ENCODE measurements at regions not wholly inside any gene's neighbourhood (a gene's known extent, or its start where the extent isn't known, plus 50 kb on each side); places are given as distances from the start of the nearest gene placed in this dataset.

DNA sequence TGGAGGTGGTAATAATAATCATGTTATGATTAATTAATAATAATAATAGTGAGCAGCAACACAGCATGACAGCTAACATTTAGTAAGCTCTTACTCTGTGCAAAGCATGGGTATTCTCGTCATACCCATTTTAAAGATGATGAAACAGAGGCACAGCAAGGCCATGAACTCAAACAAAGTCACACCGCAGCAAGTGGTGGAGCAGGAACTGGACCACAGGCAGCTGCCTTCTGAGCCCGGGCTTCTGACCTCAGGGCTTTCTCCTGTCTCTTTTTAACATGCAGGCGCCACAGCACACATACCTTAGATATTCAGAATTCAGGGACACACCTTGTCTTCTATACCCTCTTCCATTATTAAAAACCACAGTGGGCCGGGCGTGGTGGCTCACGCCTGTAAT is 50.7 kb upstream of the SPATA12 start:
- H3K4me3 Mint-ChIP-seq, result no peak overlapping the region
- H3K27ac Mint-ChIP-seq, result no peak overlapping the region
- no peaks in the 10 kb centered on the region for H3K36me3 Mint-ChIP-seq (ENCODE audit: low read depth)
- DNase-seq, result no peak
- H3K27me3 Mint-ChIP-seq, result peaks cover 3% of the 10 kb centered on the region
- POLR2A ChIA-PET, result no interaction called here
- CTCF ChIA-PET, result interaction anchor here (0.6 to 1.1 kb wide), 2 partner anchors 14 to 210 kb away, joined by 3 read pairs; no protein-coding TSS in a partner anchor
- peaks cover 10% of the 10 kb centered on the region for H3K4me1 Mint-ChIP-seq
- H3K9me3 Mint-ChIP-seq, result no peaks in the 10 kb centered on the region

DNA sequence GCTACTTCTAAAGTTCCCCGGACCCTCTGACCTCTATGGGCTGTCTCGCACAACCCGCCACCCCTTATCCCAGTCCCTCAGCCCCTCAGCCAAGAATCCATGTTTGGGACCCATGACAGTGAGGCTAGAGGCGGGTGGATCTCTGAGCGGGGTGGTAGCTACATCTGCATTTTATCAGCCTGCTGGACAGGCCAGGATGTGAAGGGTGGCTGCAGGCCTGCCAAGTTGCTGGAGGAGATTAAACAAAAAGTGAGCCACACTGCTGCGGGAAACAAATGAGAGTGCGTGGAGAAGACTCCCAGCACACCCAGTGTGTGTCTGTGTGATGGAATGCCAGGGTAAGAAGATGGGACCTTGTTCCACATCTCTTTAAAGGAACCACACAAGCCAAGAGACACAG is 51.1 kb upstream of the SPATA12 start:
- no peak for DNase-seq
- Mint-ChIP-seq H3K9me3 (no peaks in the 10 kb centered on the region), H3K36me3 (ENCODE audit: low read depth) (no peaks in the 10 kb centered on the region), H3K4me3 (no peak overlapping the region), H3K4me1 (peaks cover 10% of the 10 kb centered on the region), H3K27ac (no peak overlapping the region), H3K27me3 (peaks cover 3% of the 10 kb centered on the region)
- ChIA-PET CTCF (interaction anchor here (0.6 to 1.9 kb wide), 2 partner anchors 13 to 20 kb away, joined by 3 to 6 read pairs; no protein-coding TSS in a partner anchor), POLR2A (no interaction called here)

DNA sequence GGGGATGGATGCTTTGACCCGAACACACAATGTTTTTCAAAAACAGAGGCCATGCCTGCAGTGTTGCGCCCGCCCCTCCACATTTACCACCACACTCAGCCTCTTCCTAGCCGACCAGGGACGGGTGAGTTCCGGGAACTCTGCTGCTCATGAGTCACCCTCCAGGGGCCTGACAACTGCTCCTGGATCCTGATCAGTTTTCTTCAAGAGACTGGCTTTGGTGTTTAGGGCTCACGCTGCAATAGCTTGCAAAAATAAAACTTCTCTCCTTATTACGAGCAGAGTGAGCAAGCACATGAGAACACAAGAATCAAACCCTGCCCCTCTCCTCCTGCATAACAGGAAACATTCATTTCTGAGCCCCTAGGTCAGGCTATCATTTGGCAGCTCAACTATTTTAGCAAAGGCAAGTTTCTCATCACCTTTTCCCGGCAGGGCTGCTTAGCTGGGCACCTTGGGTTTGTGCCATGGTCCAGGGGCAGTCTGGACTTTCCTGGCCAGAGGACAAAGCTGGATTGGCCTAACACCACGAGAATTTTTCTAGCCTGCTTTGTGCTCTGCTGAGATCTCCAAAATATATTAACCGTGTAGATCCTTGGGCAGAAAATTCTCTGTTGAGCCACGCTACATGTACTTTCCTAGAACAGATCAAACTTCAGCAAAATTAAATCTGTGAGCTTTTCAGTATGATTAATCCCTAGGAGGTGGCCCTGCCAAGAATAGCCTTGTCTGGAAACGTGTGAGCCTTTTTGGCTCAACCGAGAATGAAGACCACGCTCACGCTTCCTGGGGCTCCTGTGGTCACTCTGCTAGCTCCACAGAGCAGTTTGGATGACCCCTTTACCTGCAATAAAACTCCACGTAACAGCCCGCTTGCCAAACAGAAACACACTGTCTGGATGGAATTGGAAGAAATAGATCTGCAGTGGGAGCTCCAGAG is 52.7 kb upstream of the SPATA12 start:
- ChIA-PET CTCF (interaction anchor here (0.8 to 1.9 kb wide), 2 partner anchors 16 to 19 kb away, joined by 3 to 6 read pairs; no protein-coding TSS in a partner anchor), POLR2A (interaction anchor here (0.9 kb wide), 1 partner anchor 9 kb away, joined by 4 read pairs; no protein-coding TSS in a partner anchor)
- no peak for DNase-seq
- peaks cover 10% of the 10 kb centered on the region for H3K4me1 Mint-ChIP-seq
- no peak overlapping the region for H3K27ac Mint-ChIP-seq
- no peaks in the 10 kb centered on the region for H3K9me3 Mint-ChIP-seq
- H3K4me3 Mint-ChIP-seq, result no peak overlapping the region
- H3K27me3 Mint-ChIP-seq, result peaks cover 3% of the 10 kb centered on the region
- H3K36me3 Mint-ChIP-seq (ENCODE audit: low read depth), result no peaks in the 10 kb centered on the region

DNA sequence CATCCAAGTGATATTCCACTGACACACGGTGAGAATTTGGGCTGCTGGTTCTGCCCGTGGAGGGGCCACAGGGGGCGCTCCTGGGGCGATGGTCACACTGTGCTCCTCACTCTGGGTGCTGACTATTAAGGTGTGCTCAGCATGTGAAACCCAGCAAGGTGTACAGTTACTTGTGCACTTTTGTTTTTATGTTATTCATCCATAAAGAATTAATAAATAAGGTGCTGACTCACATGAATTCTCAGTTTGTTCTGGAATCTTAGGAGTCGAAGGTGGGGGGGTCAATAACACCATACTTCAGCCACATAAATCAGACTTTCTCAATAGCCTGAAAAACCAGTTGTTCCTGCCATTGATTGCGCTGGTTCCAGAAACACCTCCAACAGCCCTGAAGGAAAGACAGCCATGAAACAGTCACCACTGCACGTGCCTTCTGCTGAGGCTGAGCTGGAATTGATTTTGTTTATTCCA is 53.5 kb upstream of the SPATA12 start:
- H3K4me1 Mint-ChIP-seq, result peaks cover 10% of the 10 kb centered on the region
- H3K27me3 Mint-ChIP-seq, result peaks cover 3% of the 10 kb centered on the region
- no peaks in the 10 kb centered on the region for H3K36me3 Mint-ChIP-seq (ENCODE audit: low read depth)
- no peaks in the 10 kb centered on the region for H3K9me3 Mint-ChIP-seq
- POLR2A ChIA-PET, result no interaction called here
- no peak for DNase-seq
- H3K27ac Mint-ChIP-seq, result no peak overlapping the region
- CTCF ChIA-PET, result no interaction called here
- H3K4me3 Mint-ChIP-seq, result no peak overlapping the region

DNA sequence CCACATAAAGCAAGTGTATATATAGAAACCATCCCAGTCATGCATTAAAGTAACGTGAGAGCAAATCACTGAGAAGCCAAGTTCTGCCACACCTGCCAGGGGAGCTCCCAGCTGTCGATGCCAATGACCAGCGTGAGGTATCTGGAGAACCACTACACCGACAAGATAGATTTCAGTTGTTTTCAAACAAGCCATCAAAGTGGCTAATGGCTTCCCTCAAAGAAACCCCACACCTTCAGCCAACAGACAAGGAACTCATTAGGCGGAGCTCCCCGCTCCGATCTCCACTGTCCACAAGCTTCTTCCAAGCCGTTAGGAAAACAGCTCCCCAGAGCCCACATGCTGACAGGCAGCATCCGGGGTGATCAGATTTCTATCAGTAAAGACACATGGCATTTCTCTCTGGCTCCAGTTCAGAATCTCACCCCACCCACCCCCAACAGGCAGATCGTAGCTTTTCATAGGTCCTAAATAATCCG is 54.2 kb upstream of the SPATA12 start:
- peaks cover 10% of the 10 kb centered on the region for H3K4me1 Mint-ChIP-seq
- peaks cover 3% of the 10 kb centered on the region for H3K27me3 Mint-ChIP-seq
- CTCF ChIA-PET, result interaction anchor here (1.1 to 2.6 kb wide), 2 partner anchors 10 to 20 kb away, joined by 4 to 17 read pairs; no protein-coding TSS in a partner anchor
- POLR2A ChIA-PET, result no interaction called here
- no peaks in the 10 kb centered on the region for H3K36me3 Mint-ChIP-seq (ENCODE audit: low read depth)
- no peak for DNase-seq
- no peak overlapping the region for H3K4me3 Mint-ChIP-seq
- no peak overlapping the region for H3K27ac Mint-ChIP-seq
- H3K9me3 Mint-ChIP-seq, result no peaks in the 10 kb centered on the region

DNA sequence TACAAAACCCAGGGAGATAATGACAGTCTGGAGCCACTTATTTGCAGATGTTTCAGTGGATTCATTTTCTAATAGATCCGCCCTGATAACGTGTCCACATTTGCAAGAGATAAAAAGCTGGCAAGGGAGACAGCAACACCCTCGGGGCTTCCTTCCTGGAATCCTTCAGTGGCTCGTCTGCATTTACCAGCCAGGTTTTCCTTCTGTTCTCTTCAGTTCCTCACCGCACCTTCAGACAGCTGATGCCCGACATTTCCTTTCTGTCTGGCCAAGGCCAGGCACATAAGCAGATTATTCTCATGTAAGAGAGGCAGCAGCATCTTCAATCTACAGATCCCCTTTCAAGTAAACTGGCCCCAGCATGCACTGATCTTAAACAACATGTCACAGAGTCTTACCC is 56.2 kb upstream of the SPATA12 start:
- Mint-ChIP-seq H3K27me3 (peaks cover 5% of the 10 kb centered on the region), H3K9me3 (no peaks in the 10 kb centered on the region), H3K27ac (no peak overlapping the region), H3K36me3 (ENCODE audit: low read depth) (no peaks in the 10 kb centered on the region), H3K4me1 (peaks cover 10% of the 10 kb centered on the region), H3K4me3 (no peak overlapping the region)
- POLR2A ChIA-PET, result no interaction called here
- CTCF ChIA-PET, result interaction anchor here (1.1 to 2.6 kb wide), 3 partner anchors 8 to 15 kb away, joined by 3 to 17 read pairs (median 3); no protein-coding TSS in a partner anchor
- DNase-seq, result no peak

DNA sequence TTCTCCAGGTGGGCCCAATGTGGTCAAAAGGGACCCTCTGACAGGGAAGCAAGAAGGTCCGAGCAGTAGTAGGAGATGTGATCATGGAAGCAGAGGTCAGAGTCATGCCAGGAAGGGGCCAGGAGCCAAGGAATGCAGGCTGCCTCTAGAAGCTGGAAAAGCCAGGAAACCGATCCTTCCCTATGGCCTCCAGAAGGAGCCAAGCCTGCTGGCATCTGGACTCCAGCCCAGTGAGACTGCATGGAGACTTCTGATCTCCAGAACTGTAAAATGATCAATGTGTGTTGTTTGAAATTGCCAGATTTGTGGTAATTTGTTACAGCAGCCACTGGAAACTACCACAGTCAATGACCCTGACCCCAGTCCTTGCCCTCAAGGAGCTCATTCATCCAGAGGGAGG is 56.8 kb upstream of the SPATA12 start:
- ChIA-PET CTCF (interaction anchor here (2.6 kb wide), 1 partner anchor 8 kb away, joined by 17 read pairs; no protein-coding TSS in a partner anchor), POLR2A (no interaction called here)
- no peak for DNase-seq
- Mint-ChIP-seq H3K4me1 (peaks cover 10% of the 10 kb centered on the region), H3K27ac (no peak overlapping the region), H3K4me3 (no peak overlapping the region), H3K27me3 (peaks cover 5% of the 10 kb centered on the region), H3K36me3 (ENCODE audit: low read depth) (no peaks in the 10 kb centered on the region), H3K9me3 (no peaks in the 10 kb centered on the region)

DNA sequence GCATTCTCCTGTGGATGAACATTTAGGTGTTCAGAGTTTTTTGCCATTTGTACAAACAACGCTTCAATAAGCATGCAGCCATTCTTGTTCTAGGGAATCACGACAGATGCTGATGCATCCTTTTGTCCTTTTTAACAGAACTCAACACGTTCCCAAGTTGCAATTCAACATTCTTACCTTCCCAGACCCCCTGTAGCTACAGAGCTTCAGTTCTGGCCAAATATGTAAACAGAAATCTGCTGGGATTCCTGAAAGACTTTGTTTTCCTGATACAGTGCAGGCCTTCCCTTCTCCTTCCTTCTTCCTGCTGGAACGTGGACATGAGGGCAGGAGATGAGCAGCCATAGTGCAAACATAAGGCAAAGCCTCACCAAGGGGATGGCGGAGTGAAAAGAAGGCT is 59.1 kb upstream of the SPATA12 start:
- DNase-seq, result no peak
- H3K36me3 Mint-ChIP-seq (ENCODE audit: low read depth), result no peaks in the 10 kb centered on the region
- no peaks in the 10 kb centered on the region for H3K9me3 Mint-ChIP-seq
- ChIA-PET CTCF (interaction anchor here (4.8 kb wide), 1 partner anchor 13 kb away, joined by 16 read pairs; no protein-coding TSS in a partner anchor), POLR2A (no interaction called here)
- no peak overlapping the region for H3K27ac Mint-ChIP-seq
- peaks cover 5% of the 10 kb centered on the region for H3K27me3 Mint-ChIP-seq
- no peaks in the 10 kb centered on the region for H3K4me1 Mint-ChIP-seq
- no peak overlapping the region for H3K4me3 Mint-ChIP-seq

DNA sequence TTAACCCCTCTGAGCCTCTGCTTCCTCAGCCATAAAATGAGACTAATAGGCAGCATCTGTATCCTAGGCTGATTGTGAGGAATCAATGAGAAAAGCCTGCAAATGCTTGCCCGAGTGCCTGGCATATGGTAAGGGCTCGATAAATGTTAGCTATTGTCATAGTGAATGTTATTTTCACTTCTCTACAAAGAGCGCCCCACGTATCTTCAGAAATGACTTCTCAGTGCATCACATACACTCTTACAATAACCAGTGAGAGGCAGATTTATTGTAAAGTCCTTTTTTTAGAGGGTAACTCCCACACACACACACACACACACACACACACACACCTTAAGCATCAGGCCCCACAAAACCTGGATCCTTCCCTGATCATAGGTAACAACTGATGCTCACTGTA is 60.5 kb upstream of the SPATA12 start:
- no peak for DNase-seq
- Mint-ChIP-seq H3K36me3 (ENCODE audit: low read depth) (no peaks in the 10 kb centered on the region), H3K4me1 (peaks cover 2% of the 10 kb centered on the region), H3K4me3 (no peak overlapping the region), H3K27me3 (peaks cover 5% of the 10 kb centered on the region), H3K27ac (no peak overlapping the region), H3K9me3 (no peaks in the 10 kb centered on the region)
- ChIA-PET POLR2A (no interaction called here), CTCF (interaction anchor here (0.6 to 4.8 kb wide), 2 partner anchors 11 to 292 kb away, joined by 7 to 16 read pairs; no protein-coding TSS in a partner anchor)

DNA sequence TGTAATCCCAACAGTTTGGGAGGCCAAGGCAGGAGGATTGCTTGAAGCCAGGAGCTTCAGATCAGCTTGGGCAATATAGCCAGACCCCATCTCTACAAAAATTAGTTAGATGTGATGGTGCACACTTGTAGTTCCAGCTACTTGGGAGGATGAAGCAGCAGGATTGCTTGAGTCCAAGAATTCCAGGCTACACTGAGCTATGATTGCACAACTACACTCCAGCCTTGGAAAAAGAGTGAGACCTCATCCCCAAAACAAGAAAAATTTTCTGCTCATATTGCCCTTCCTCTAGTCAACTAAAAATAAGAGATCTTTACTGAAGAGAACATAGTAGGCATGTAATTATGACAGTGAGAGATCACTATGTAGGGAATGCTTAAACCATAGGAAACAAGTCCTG is 60.9 kb upstream of the SPATA12 start:
- peaks cover 7% of the 10 kb centered on the region for H3K27me3 Mint-ChIP-seq
- DNase-seq, result no peak
- H3K36me3 Mint-ChIP-seq (ENCODE audit: low read depth), result no peaks in the 10 kb centered on the region
- H3K4me1 Mint-ChIP-seq, result peaks cover 2% of the 10 kb centered on the region
- no peaks in the 10 kb centered on the region for H3K9me3 Mint-ChIP-seq
- ChIA-PET CTCF (interaction anchor here (0.6 to 4.8 kb wide), 4 partner anchors 11 to 292 kb away, joined by 3 to 16 read pairs (median 6); no protein-coding TSS in a partner anchor), POLR2A (no interaction called here)
- H3K27ac Mint-ChIP-seq, result no peak overlapping the region
- no peak overlapping the region for H3K4me3 Mint-ChIP-seq

DNA sequence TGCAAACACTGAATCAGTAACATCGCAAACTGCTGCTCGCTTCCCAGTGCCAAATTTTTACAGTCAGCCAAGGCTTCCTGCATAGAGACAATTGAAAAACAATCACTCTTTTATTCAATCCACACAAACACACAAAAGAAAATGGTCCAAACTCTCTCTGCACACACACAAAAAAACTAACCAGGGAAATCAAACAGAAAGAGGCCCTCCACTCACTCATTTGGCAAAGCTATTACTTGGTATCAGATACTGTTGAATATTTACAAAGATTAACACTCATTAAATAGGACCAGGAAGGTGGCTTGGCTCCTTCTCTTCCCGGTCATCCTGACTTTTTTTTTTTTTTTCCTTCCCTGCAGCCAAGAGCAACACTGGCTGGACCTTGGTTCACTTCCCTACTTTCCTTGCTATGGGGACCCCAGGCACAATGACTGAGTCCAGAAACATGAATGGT is 62.4 kb upstream of the SPATA12 start:
- CTCF ChIA-PET, result interaction anchor here (0.6 to 4.8 kb wide), 6 partner anchors 9 to 437 kb away, joined by 3 to 16 read pairs (median 5); no protein-coding TSS in a partner anchor
- Mint-ChIP-seq H3K36me3 (ENCODE audit: low read depth) (no peaks in the 10 kb centered on the region), H3K27me3 (peaks cover 7% of the 10 kb centered on the region), H3K4me3 (no peak overlapping the region), H3K9me3 (no peaks in the 10 kb centered on the region), H3K27ac (no peak overlapping the region), H3K4me1 (peaks cover 2% of the 10 kb centered on the region)
- no peak for DNase-seq
- POLR2A ChIA-PET, result interaction anchor here (1.3 kb wide), 1 partner anchor 10 kb away, joined by 4 read pairs; no protein-coding TSS in a partner anchor

DNA sequence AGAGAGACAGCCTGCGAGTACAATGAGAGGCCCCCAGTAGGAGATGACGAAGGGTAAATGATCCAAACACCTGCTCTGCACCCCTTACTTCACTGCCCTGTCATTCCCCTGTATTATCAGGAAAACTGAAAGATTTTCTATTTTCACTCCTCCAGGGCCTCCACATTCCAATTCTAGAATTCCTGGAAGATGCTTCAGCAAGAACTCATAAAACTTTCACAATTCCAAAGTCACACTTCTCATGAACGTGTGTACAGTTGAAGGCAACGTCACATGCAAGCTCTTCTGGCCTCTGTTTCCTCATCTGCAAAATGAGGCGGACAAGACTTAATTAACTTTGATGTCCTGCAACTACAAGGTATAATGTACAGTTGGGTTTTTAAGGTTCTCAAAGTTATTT is 62.8 kb upstream of the SPATA12 start:
- Mint-ChIP-seq H3K4me3 (no peak overlapping the region), H3K27me3 (peaks cover 7% of the 10 kb centered on the region), H3K4me1 (peaks cover 2% of the 10 kb centered on the region), H3K9me3 (no peaks in the 10 kb centered on the region), H3K36me3 (ENCODE audit: low read depth) (no peaks in the 10 kb centered on the region), H3K27ac (no peak overlapping the region)
- ChIA-PET POLR2A (interaction anchor here (1.3 kb wide), 1 partner anchor 10 kb away, joined by 4 read pairs; no protein-coding TSS in a partner anchor), CTCF (interaction anchor here (1.5 to 4.8 kb wide), 4 partner anchors 9 to 295 kb away, joined by 5 to 16 read pairs (median 5); no protein-coding TSS in a partner anchor)
- no peak for DNase-seq

DNA sequence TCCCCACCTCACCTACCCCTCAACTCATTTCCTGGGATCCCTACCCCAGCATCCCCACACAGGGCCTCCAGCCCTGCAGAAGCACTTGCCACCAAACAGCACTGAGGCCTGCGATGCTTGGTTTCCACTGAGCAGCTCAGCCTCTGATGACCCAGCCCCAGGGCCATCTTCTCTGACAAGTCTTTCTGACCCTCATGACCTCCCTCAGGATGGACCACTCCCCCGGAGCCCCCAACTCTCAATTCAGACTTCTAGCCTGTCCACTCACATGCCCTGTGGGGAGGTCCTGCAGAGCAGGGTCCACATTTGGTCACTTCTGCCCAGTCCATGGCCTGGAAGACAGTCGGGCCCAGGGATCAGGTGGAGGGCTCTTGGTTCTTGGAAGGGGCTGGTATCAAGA is 63.4 kb upstream of the SPATA12 start:
- CTCF ChIA-PET, result interaction anchor here (1.5 to 4.8 kb wide), 5 partner anchors 8 to 295 kb away, joined by 3 to 17 read pairs (median 5); no protein-coding TSS in a partner anchor
- no peak overlapping the region for H3K4me3 Mint-ChIP-seq
- peaks cover 7% of the 10 kb centered on the region for H3K27me3 Mint-ChIP-seq
- H3K36me3 Mint-ChIP-seq (ENCODE audit: low read depth), result no peaks in the 10 kb centered on the region
- peaks cover 2% of the 10 kb centered on the region for H3K4me1 Mint-ChIP-seq
- POLR2A ChIA-PET, result no interaction called here
- no peak for DNase-seq
- no peaks in the 10 kb centered on the region for H3K9me3 Mint-ChIP-seq
- H3K27ac Mint-ChIP-seq, result no peak overlapping the region
